ENCODE measurements at regions not wholly inside any gene's neighbourhood (a gene's known extent, or its start where the extent isn't known, plus 50 kb on each side); places are given as distances from the start of the nearest gene placed in this dataset.

DNA sequence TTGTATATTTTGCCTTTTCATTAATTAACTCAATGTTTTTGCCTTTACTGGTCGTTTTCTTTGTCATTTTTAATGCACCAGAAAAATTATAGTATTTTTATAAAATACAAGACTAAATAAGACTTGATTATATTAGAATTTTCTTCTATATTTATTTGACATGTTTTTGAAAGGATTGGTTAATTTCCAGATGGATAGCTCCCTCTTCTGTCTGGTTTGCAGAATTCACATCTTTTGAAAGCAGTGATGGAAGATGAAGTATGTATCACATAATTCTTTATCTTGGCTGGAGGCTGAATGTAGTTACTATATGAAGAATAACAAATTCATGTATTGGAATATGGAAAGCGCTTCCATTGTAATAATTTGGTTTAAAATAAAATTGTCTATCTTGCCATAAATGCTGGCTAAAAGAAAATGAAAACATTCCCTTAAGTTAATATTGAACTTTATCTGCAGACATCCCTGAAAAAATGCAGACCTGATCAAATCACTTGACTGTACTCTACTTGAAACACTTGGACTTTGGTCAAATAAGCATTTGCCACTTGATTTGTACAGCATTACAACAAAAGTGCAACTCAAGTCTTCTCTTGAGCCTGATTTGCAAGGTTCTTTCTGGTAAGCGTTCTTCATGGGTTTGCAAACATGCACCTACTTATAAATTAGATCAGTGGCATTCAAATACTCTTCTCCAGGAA, 86.3 kb upstream of the EFEMP1 start:
- DNase-seq (ENCODE audit: low read depth) = peak; percentile 26
- TF ChIP-seq, protein P1, sequence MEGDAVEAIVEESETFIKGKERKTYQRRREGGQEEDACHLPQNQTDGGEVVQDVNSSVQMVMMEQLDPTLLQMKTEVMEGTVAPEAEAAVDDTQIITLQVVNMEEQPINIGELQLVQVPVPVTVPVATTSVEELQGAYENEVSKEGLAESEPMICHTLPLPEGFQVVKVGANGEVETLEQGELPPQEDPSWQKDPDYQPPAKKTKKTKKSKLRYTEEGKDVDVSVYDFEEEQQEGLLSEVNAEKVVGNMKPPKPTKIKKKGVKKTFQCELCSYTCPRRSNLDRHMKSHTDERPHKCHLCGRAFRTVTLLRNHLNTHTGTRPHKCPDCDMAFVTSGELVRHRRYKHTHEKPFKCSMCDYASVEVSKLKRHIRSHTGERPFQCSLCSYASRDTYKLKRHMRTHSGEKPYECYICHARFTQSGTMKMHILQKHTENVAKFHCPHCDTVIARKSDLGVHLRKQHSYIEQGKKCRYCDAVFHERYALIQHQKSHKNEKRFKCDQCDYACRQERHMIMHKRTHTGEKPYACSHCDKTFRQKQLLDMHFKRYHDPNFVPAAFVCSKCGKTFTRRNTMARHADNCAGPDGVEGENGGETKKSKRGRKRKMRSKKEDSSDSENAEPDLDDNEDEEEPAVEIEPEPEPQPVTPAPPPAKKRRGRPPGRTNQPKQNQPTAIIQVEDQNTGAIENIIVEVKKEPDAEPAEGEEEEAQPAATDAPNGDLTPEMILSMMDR (IDR thresholded peaks at IDR 0.05; ENCODE audit: insufficient read depth, low read depth, low read length, missing control alignments) = peak; percentile 22
- no peak overlapping the region for H3K4me3 ChIP-seq (ENCODE audit: low read depth, low read length)

DNA sequence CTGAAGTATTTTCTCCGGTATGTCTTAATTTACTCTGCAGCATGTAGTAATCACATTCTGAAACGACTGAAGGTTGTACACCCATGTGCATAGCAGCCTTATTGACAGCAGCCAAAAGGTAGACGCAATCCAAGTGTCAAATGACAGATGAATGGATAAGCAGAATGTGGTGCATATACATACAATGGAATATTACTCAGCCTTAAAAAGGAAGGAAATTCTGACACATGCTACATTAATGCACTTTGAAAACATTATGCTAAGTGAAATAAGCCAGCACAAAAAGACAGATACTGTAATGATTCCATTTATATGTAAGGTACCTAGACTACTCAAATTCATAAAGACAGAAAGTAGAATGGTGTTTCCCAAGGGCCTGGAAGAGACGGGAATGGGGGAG, 88.0 kb upstream of the EFEMP1 start:
- DNase-seq (ENCODE audit: low read depth) = no peak
- TF ChIP-seq, protein P1 (IDR thresholded peaks at IDR 0.05; ENCODE audit: insufficient read depth, low read depth, low read length, missing control alignments) = no peak

DNA sequence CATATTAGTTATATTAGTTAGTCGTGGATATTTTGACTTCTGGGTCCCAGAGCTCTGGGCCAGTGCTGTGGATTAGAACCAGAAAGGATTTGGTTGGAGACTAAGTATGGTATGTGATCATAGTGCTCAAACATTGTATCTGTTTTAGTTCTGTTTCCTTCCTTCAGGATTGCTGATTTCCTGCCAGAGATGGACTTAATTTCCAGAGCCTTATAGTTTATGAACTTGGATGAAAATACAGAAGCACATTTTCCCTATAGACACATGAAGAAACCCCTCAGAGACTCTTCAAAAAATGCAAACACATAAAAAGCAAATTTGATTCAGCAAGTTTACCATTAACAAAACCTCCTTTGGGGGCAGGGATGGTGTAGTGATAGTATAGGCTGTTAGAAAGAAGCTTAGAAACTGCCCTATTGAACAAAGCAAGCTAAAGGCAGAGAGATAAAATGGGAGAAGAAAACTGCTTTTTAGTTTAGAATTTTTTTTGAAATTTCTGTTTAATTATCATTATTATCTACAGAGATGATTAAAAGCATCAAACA, 88.7 kb upstream of the EFEMP1 start:
- TF ChIP-seq, protein P1 (IDR thresholded peaks at IDR 0.05; ENCODE audit: insufficient read depth, low read depth, low read length, missing control alignments) = no peak
- no peak for DNase-seq (ENCODE audit: low read depth)
- no peak overlapping the region for H3K4me3 ChIP-seq (ENCODE audit: low read depth, low read length)

More for the DNA sequence above, 88.0 kb upstream of the EFEMP1 start:
- H3K4me3 ChIP-seq (ENCODE audit: low read depth, low read length) = no peak overlapping the region

DNA sequence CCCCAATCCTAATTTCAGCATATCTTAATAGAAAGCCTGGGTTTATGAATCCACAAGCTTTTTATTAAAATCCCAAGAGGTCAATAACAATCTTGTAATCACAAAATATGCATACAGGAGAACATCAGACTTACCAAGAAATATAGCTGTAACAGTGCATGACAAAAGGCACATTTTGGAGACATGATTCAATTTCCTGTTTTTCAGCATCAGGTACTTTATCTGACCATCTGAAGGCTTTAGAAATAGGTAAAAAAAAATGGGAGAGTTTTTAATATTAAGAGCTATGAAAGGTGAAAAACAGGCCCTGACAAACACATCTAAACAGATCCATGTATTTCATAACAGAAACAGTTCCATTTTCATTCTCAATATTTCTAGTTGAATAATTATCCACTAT, 89.9 kb upstream of the EFEMP1 start:
- no peak for DNase-seq (ENCODE audit: low read depth)
- H3K4me3 ChIP-seq (ENCODE audit: low read depth, low read length) = no peak overlapping the region
- TF ChIP-seq, protein P1 (IDR thresholded peaks at IDR 0.05; ENCODE audit: insufficient read depth, low read depth, low read length, missing control alignments) = no peak

DNA sequence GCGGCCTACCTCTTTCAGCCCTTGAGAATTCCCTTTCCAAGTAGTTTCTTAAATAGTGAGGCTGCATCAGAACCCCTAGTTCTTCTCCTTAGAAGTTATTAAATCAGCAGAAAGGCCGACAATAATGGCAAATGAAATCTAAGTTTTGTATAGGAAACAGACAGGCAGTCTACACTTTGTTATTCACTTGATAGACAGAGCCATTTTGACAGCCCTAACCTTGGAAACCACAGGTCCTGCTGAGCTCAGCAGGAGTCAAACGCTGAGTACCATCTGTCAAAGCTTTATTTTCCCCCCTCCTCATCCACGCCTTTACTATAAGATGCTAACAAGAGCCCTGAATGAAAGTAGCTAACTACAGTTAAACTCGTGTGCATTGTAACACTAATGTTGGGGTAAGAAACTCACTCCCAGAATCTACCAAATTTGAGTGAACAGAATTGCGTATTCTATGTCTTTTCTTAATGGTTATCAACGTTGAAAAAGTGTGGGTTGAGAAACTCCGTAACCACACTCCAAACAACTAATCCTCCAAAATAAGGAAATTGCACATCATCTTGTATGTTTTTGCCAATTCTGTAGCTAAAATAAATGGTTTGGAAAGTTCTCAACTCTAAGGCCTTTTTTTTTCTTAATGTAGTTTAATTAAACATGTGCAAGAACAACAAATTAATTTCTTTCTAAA, 90.6 kb upstream of the EFEMP1 start:
- DNase-seq (ENCODE audit: low read depth) = no peak
- H3K4me3 ChIP-seq (ENCODE audit: low read depth, low read length) = no peak overlapping the region
- TF ChIP-seq, protein P1 (IDR thresholded peaks at IDR 0.05; ENCODE audit: insufficient read depth, low read depth, low read length, missing control alignments) = no peak

DNA sequence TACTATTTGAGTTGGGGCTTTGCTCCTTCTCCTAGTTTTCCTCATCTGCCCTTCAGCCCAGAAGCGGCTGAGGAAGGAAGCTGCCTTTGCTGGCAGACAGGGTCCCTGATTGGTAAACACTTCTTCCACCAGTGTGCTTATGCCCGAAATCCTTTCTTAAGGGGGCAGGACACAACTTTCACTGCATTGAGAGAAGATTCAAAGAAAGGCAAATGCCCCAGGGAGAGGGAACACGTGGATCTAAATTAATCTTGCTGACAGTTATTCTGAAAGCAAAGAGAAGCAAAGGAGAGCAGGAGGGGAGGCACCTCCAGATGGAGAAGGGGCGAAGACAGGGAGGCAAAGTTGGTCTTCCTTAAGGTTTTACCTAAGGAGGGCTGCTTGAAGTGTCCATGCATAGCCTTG, 92.1 kb upstream of the EFEMP1 start:
- H3K4me3 ChIP-seq (ENCODE audit: low read depth, low read length) = no peak overlapping the region
- TF ChIP-seq, protein P1 (IDR thresholded peaks at IDR 0.05; ENCODE audit: insufficient read depth, low read depth, low read length, missing control alignments) = no peak
- DNase-seq (ENCODE audit: low read depth) = no peak

All from GM12865 (cell line).